ENCODE measurements at regions not wholly inside any gene's neighbourhood (a gene's known extent, or its start where the extent isn't known, plus 50 kb on each side); places are given as distances from the start of the nearest gene placed in this dataset.

DNA sequence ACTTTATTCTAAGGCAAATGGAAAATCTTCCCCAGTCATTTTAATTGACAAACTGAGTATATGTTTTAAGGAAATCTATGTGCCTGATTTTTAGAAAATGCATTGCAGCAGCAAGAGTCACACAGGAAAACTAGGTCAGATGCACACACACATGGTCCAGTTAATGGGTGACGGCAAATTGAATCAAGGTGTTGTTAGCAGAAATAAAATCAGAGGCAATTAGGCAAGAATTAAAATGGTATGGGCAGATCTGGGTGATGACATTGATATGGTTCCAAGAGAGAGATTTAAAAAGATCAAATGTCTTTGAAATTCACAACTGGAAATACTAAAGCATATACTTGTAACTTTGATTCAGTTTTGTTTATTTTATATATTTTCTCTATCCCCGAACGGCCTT is 174.2 kb upstream of the CDH19 start:
- H2BK120ac ChIP-seq (ENCODE audit: low read depth, low read length) = no peak overlapping the region
- WGBS = 100% methylated on average over 1 of the region's 3 CpGs
- H3K79me1 ChIP-seq (replicated peaks; ENCODE audit: low read length, poor library complexity, severe bottlenecking) = no peaks in the 10 kb centered on the region
- no peak overlapping the region for H4K91ac ChIP-seq (ENCODE audit: low read length)
- no peak overlapping the region for H2BK12ac ChIP-seq (ENCODE audit: low read length in 2 of 2)
- H2BK15ac ChIP-seq (ENCODE audit: low read depth, poor library complexity, severe bottlenecking) = no peak overlapping the region
- H3K27me3 ChIP-seq (ENCODE audit: control insufficient read depth in 1 of 2, insufficient read depth in 1 of 2, low read length in 2 of 2) = no peaks in the 10 kb centered on the region
- no peak overlapping the region for H3K4ac ChIP-seq (ENCODE audit: low read depth in 1 of 2, low read length in 2 of 2)
- H2BK5ac ChIP-seq (ENCODE audit: low read depth, low read length, poor library complexity, severe bottlenecking) = no peak overlapping the region
- H3K36me3 ChIP-seq (ENCODE audit: control insufficient read depth in 1 of 2, insufficient read depth in 2 of 2, low read depth in 1 of 2, low read length in 2 of 2) = no peaks in the 10 kb centered on the region
- H2AK5ac ChIP-seq (ENCODE audit: low read length, severe bottlenecking) = no peak overlapping the region
- H3K23ac ChIP-seq (ENCODE audit: low read length in 2 of 2) = no peak overlapping the region
- no peaks in the 10 kb centered on the region for H3K4me1 ChIP-seq (ENCODE audit: control insufficient read depth, insufficient read depth, low read depth, low read length)
- H3K27ac ChIP-seq (ENCODE audit: low read length, poor library complexity, severe bottlenecking) = no peak overlapping the region
- DNase-seq = no peak
- H3K4me2 ChIP-seq (ENCODE audit: low read length, poor library complexity, severe bottlenecking) = no peak overlapping the region
- no peak overlapping the region for H3K18ac ChIP-seq (ENCODE audit: low read depth in 1 of 2, low read length in 2 of 2)
- no peak overlapping the region for H2AFZ ChIP-seq (ENCODE audit: low read depth, low read length)
- H4K8ac ChIP-seq (ENCODE audit: low read length) = no peak overlapping the region
- no peak overlapping the region for H3K9ac ChIP-seq (ENCODE audit: low read length)
- H3K9me3 ChIP-seq (ENCODE audit: control insufficient read depth, low read length) = no peaks in the 10 kb centered on the region
- no peak overlapping the region for H3K4me3 ChIP-seq (ENCODE audit: insufficient read depth in 1 of 2, low read depth in 1 of 2, low read length in 2 of 2)
- no peak overlapping the region for H3K14ac ChIP-seq (ENCODE audit: low read length in 2 of 2)

DNA sequence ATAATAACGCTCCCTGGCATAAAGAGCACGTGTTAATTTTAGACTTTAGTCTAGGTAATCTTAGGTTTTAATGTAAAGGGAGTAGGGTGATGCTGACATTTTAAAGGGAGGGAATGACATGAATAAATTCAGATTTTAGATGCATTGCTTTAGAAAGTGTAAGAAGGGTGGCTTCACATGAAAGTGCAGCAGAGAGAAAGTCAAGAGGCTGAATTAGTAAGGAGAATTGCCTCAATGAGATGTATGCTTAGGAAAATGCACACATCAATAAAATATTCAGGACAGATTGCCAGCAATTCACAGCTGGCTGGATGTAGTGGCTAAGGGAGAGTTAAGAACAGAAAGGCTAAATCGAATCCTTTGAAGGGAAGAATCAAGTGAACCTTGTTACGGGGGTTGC is 165.5 kb upstream of the CDH19 start:
- Histone ChIP-seq H2AFZ (ENCODE audit: low read depth, low read length) (no peak overlapping the region), H2BK12ac (ENCODE audit: low read length in 2 of 2) (no peak overlapping the region), H3K36me3 (ENCODE audit: control insufficient read depth in 1 of 2, insufficient read depth in 2 of 2, low read depth in 1 of 2, low read length in 2 of 2) (no peaks in the 10 kb centered on the region), H3K4me3 (ENCODE audit: insufficient read depth in 1 of 2, low read depth in 1 of 2, low read length in 2 of 2) (no peak overlapping the region), H3K14ac (ENCODE audit: low read length in 2 of 2) (no peak overlapping the region), H3K9me3 (ENCODE audit: control insufficient read depth, low read length) (no peaks in the 10 kb centered on the region), H3K4ac (ENCODE audit: low read depth in 1 of 2, low read length in 2 of 2) (no peak overlapping the region), H3K23ac (ENCODE audit: low read length in 2 of 2) (no peak overlapping the region), H3K18ac (ENCODE audit: low read depth in 1 of 2, low read length in 2 of 2) (no peak overlapping the region), H3K4me2 (ENCODE audit: low read length, poor library complexity, severe bottlenecking) (no peak overlapping the region), H3K9ac (ENCODE audit: low read length) (no peak overlapping the region), H3K4me1 (ENCODE audit: control insufficient read depth, insufficient read depth, low read depth, low read length) (no peaks in the 10 kb centered on the region), H2BK5ac (ENCODE audit: low read depth, low read length, poor library complexity, severe bottlenecking) (no peak overlapping the region), H3K27me3 (ENCODE audit: control insufficient read depth in 1 of 2, insufficient read depth in 1 of 2, low read length in 2 of 2) (no peaks in the 10 kb centered on the region), H4K8ac (ENCODE audit: low read length) (no peak overlapping the region), H4K91ac (ENCODE audit: low read length) (no peak overlapping the region), H2AK5ac (ENCODE audit: low read length, severe bottlenecking) (no peak overlapping the region), H3K27ac (ENCODE audit: low read length, poor library complexity, severe bottlenecking) (no peak overlapping the region), H3K79me1 (replicated peaks; ENCODE audit: low read length, poor library complexity, severe bottlenecking) (no peaks in the 10 kb centered on the region), H2BK15ac (ENCODE audit: low read depth, poor library complexity, severe bottlenecking) (no peak overlapping the region), H2BK120ac (ENCODE audit: low read depth, low read length) (no peak overlapping the region)
- DNase-seq = no peak
- 94% methylated on average over 2 of the region's 4 CpGs for WGBS

DNA sequence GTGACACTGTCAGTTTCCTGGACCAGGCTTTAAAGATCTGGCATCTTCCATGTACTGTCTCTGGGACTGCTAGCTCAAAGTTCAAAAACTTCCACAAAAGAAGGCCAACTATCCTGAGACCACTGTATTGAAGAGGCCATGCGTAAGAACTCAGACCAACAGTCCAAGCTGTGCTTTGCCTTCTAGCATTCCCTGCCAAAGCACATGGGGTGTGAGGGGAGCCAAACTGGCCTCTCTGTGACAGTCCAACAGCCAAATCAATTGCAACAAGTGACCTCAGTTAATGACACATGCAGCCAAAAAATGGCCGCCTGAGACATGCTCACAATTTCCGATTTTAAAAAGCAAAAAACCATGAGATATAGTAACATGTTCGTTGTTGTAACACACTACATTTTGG is 160.3 kb upstream of the CDH19 start:
- whole genome bisulfite sequencing = 90% methylated on average over 2 of the region's 4 CpGs
- Histone ChIP-seq H3K36me3 (ENCODE audit: control insufficient read depth in 1 of 2, insufficient read depth in 2 of 2, low read depth in 1 of 2, low read length in 2 of 2) (no peaks in the 10 kb centered on the region), H3K4me3 (ENCODE audit: insufficient read depth in 1 of 2, low read depth in 1 of 2, low read length in 2 of 2) (no peak overlapping the region), H4K8ac (ENCODE audit: low read length) (no peak overlapping the region), H2BK120ac (ENCODE audit: low read depth, low read length) (no peak overlapping the region), H3K4me1 (ENCODE audit: control insufficient read depth, insufficient read depth, low read depth, low read length) (no peaks in the 10 kb centered on the region), H3K27me3 (ENCODE audit: control insufficient read depth in 1 of 2, insufficient read depth in 1 of 2, low read length in 2 of 2) (no peaks in the 10 kb centered on the region), H3K14ac (ENCODE audit: low read length in 2 of 2) (peak overlapping the region in 1 of 2 experiments; percentile 26), H3K27ac (ENCODE audit: low read length, poor library complexity, severe bottlenecking) (no peak overlapping the region), H3K18ac (ENCODE audit: low read depth in 1 of 2, low read length in 2 of 2) (no peak overlapping the region), H2AK5ac (ENCODE audit: low read length, severe bottlenecking) (no peak overlapping the region), H3K4me2 (ENCODE audit: low read length, poor library complexity, severe bottlenecking) (no peak overlapping the region), H3K79me1 (replicated peaks; ENCODE audit: low read length, poor library complexity, severe bottlenecking) (no peaks in the 10 kb centered on the region), H2BK5ac (ENCODE audit: low read depth, low read length, poor library complexity, severe bottlenecking) (no peak overlapping the region), H2AFZ (ENCODE audit: low read depth, low read length) (no peak overlapping the region), H3K23ac (ENCODE audit: low read length in 2 of 2) (no peak overlapping the region), H4K91ac (ENCODE audit: low read length) (no peak overlapping the region), H3K9me3 (ENCODE audit: control insufficient read depth, low read length) (no peaks in the 10 kb centered on the region), H2BK12ac (ENCODE audit: low read length in 2 of 2) (no peak overlapping the region), H3K9ac (ENCODE audit: low read length) (no peak overlapping the region), H3K4ac (ENCODE audit: low read depth in 1 of 2, low read length in 2 of 2) (no peak overlapping the region), H2BK15ac (ENCODE audit: low read depth, poor library complexity, severe bottlenecking) (no peak overlapping the region)
- DNase-seq = no peak

DNA sequence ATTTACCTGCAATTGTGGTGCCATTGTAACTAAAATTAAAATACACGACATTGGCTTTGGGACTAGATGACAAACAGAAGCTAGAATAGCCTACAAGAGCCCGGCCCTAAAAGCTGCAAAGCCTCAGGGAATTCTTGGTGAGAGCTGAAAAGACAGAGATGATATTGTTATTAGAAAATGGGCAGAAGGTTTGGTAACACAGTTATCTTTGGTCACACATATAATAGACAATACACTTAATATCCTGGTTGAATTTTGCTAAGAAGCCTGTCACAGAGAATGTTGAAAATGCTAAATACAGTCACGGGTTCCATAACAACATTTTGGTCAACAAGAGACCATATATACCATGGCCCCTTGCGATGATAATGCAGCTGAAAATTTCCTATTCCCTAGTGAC is 157.3 kb upstream of the CDH19 start:
- H4K91ac ChIP-seq (ENCODE audit: low read length) = no peak overlapping the region
- no peaks in the 10 kb centered on the region for H3K4me1 ChIP-seq (ENCODE audit: control insufficient read depth, insufficient read depth, low read depth, low read length)
- 92% methylated on average over 4 of the region's 4 CpGs for WGBS

More for the DNA sequence above, 157.3 kb upstream of the CDH19 start:
- no peak overlapping the region for H3K4me3 ChIP-seq (ENCODE audit: insufficient read depth in 1 of 2, low read depth in 1 of 2, low read length in 2 of 2)
- no peak overlapping the region for H3K23ac ChIP-seq (ENCODE audit: low read length in 2 of 2)
- H2AFZ ChIP-seq (ENCODE audit: low read depth, low read length) = no peak overlapping the region
- H3K27me3 ChIP-seq (ENCODE audit: control insufficient read depth in 1 of 2, insufficient read depth in 1 of 2, low read length in 2 of 2) = no peaks in the 10 kb centered on the region
- H4K8ac ChIP-seq (ENCODE audit: low read length) = no peak overlapping the region
- no peak overlapping the region for H3K4ac ChIP-seq (ENCODE audit: low read depth in 1 of 2, low read length in 2 of 2)
- H3K9ac ChIP-seq (ENCODE audit: low read length) = no peak overlapping the region
- H3K27ac ChIP-seq (ENCODE audit: low read length, poor library complexity, severe bottlenecking) = no peak overlapping the region
- H3K36me3 ChIP-seq (ENCODE audit: control insufficient read depth in 1 of 2, insufficient read depth in 2 of 2, low read depth in 1 of 2, low read length in 2 of 2) = no peaks in the 10 kb centered on the region
- H3K18ac ChIP-seq (ENCODE audit: low read depth in 1 of 2, low read length in 2 of 2) = no peak overlapping the region
- H2BK15ac ChIP-seq (ENCODE audit: low read depth, poor library complexity, severe bottlenecking) = no peak overlapping the region
- H3K9me3 ChIP-seq (ENCODE audit: control insufficient read depth, low read length) = no peaks in the 10 kb centered on the region
- H2AK5ac ChIP-seq (ENCODE audit: low read length, severe bottlenecking) = no peak overlapping the region
- no peak overlapping the region for H2BK120ac ChIP-seq (ENCODE audit: low read depth, low read length)
- no peak overlapping the region for H3K4me2 ChIP-seq (ENCODE audit: low read length, poor library complexity, severe bottlenecking)
- no peak overlapping the region for H3K14ac ChIP-seq (ENCODE audit: low read length in 2 of 2)
- DNase-seq = no peak
- no peaks in the 10 kb centered on the region for H3K79me1 ChIP-seq (replicated peaks; ENCODE audit: low read length, poor library complexity, severe bottlenecking)
- H2BK12ac ChIP-seq (ENCODE audit: low read length in 2 of 2) = no peak overlapping the region
- H2BK5ac ChIP-seq (ENCODE audit: low read depth, low read length, poor library complexity, severe bottlenecking) = no peak overlapping the region

All from mesenchymal stem cell (in vitro differentiated cells and primary cell).